ENCODE measurements at regions not wholly inside any gene's neighbourhood (a gene's known extent, or its start where the extent isn't known, plus 50 kb on each side); places are given as distances from the start of the nearest gene placed in this dataset.
"Not testable (repeated sequence)": the region's sequence is repeated elsewhere in the genome, so short reads cannot be mapped to it uniquely, and the experiment has no call there.

GRCh38 chr10:16199216-16199615 is 237.6 kb upstream of the PTER start:
- H3K9me3 Mint-ChIP-seq = peaks cover 4 to 12% (median 6%) of the 10 kb centered on the region in 7 donors
- Histone ChIP-seq H3K4me2 (replicated peaks; ENCODE audit: extremely low read depth, low read length, poor library complexity, severe bottlenecking) (no peak overlapping the region), H3K4me1 (ENCODE audit: control insufficient read depth in 1 of 2, insufficient read depth in 2 of 2, low read length in 2 of 2) (no peaks in the 10 kb centered on the region), H3K79me2 (ENCODE audit: insufficient read depth, low read length) (no peaks in the 10 kb centered on the region), H2AFZ (ENCODE audit: insufficient read depth, low read depth, low read length, poor library complexity, severe bottlenecking) (no peak overlapping the region), H3K9me3 (replicated peaks in 1 of 2; ENCODE audit: control insufficient read depth in 1 of 2, insufficient read depth in 1 of 2, low read length in 2 of 2) (peaks cover 0 to 10% of the 10 kb centered on the region in 2 donors), H4K20me1 (ENCODE audit: insufficient read depth, low read length) (no peaks in the 10 kb centered on the region), H3K27ac (ENCODE audit: low read depth in 1 of 2, low read length in 2 of 2) (no peak overlapping the region), H3K9ac (ENCODE audit: insufficient read depth, low read length, poor library complexity, severe bottlenecking) (no peak overlapping the region), H3K36me3 (replicated peaks in 1 of 2; ENCODE audit: control insufficient read depth in 1 of 2, insufficient read depth in 2 of 2, low read length in 2 of 2) (no peaks in the 10 kb centered on the region), H3K4me3 (replicated peaks in 1 of 3; ENCODE audit: low read depth in 2 of 3, low read length in 3 of 3) (no peak overlapping the region), H3K27me3 (ENCODE audit: control insufficient read depth in 2 of 2, insufficient read depth in 2 of 2, low read length in 2 of 2) (no peaks in the 10 kb centered on the region)
- intact Hi-C loops (cut with micrococcal nuclease) = no loop called here
- no peaks in the 10 kb centered on the region for H3K4me1 Mint-ChIP-seq
- no peak for DNase-seq
- TF ChIP-seq CTCF (IDR thresholded peaks at IDR 0.05) = no peak
- no peak overlapping the region for H3K4me3 Mint-ChIP-seq
- H3K27me3 Mint-ChIP-seq (ENCODE audit: low read depth in 3 of 3) = peaks cover 0 to 2% (median 0%) of the 10 kb centered on the region in 3 donors
- no peak overlapping the region for H3K27ac Mint-ChIP-seq
- no CpG with 5 or more reads among the region's 4 CpGs for WGBS (ENCODE audit: insufficient coverage)
- H3K36me3 Mint-ChIP-seq = no peaks in the 10 kb centered on the region

DNA sequence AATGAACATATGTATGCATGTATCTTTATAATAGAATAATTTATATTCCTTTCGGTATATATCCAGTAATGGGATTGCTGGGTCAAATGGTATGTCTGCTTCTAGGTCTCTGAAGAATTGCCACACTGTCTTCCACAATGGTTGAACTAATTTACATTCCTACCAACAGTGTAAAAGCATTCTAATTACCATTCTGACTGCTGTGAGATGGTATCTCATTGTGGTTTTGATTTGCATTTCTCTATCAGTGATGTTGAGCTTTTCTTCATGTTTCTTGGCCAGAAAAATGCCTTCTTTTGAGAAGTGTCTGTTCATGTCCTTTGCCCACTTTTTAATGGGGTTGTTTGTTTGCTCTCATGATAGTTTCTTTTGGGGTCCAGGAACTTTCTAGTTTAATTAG is 213.2 kb upstream of the PTER start:
- H3K9me3 ChIP-seq (replicated peaks in 1 of 2; ENCODE audit: control insufficient read depth in 1 of 2, insufficient read depth in 1 of 2, low read length in 2 of 2) = peaks cover 35 to 38% of the 10 kb centered on the region in 2 donors
- H3K36me3 Mint-ChIP-seq; H3K27ac Mint-ChIP-seq; H3K79me2 ChIP-seq (ENCODE audit: insufficient read depth, low read length); intact Hi-C loops (cut with micrococcal nuclease); H3K36me3 ChIP-seq (replicated peaks in 1 of 2; ENCODE audit: control insufficient read depth in 1 of 2, insufficient read depth in 2 of 2, low read length in 2 of 2); H3K4me1 Mint-ChIP-seq; H2AFZ ChIP-seq (ENCODE audit: insufficient read depth, low read depth, low read length, poor library complexity, severe bottlenecking); H3K9ac ChIP-seq (ENCODE audit: insufficient read depth, low read length, poor library complexity, severe bottlenecking); H3K27me3 ChIP-seq (ENCODE audit: control insufficient read depth in 2 of 2, insufficient read depth in 2 of 2, low read length in 2 of 2); H3K4me3 Mint-ChIP-seq; H4K20me1 ChIP-seq (ENCODE audit: insufficient read depth, low read length); H3K4me3 ChIP-seq (replicated peaks in 1 of 3; ENCODE audit: low read depth in 2 of 3, low read length in 3 of 3); H3K27ac ChIP-seq (ENCODE audit: low read depth in 1 of 2, low read length in 2 of 2); H3K4me1 ChIP-seq (ENCODE audit: control insufficient read depth in 1 of 2, insufficient read depth in 2 of 2, low read length in 2 of 2); H3K4me2 ChIP-seq (replicated peaks; ENCODE audit: extremely low read depth, low read length, poor library complexity, severe bottlenecking); DNase-seq; H3K27me3 Mint-ChIP-seq (ENCODE audit: low read depth in 3 of 3): not testable (repeated sequence)
- peaks cover 11 to 34% (median 27%) of the 10 kb centered on the region in 7 donors for H3K9me3 Mint-ChIP-seq
- no CpG with 5 or more reads among the region's 1 CpG for WGBS (ENCODE audit: insufficient coverage)

All from CD14-positive monocyte (primary cell).